IPS-NIHi11 (cell line): ENCODE measurements at regions not wholly inside any gene's neighbourhood (a gene's known extent, or its start where the extent isn't known, plus 50 kb on each side); places are given as distances from the start of the nearest gene placed in this dataset.
A peak's percentile ranks its signal among the peaks of the same experiment; 100 is the strongest.
"Not testable (repeated sequence)": the region's sequence is repeated elsewhere in the genome, so short reads cannot be mapped to it uniquely, and the experiment has no call there.

ENCODE experiments used
- DNase-seq: peaks from one replicate; pipeline ENCODE4 v3.0.0; 2012; ENCODE audit warnings: mixed read lengths, low spot score

DNA sequence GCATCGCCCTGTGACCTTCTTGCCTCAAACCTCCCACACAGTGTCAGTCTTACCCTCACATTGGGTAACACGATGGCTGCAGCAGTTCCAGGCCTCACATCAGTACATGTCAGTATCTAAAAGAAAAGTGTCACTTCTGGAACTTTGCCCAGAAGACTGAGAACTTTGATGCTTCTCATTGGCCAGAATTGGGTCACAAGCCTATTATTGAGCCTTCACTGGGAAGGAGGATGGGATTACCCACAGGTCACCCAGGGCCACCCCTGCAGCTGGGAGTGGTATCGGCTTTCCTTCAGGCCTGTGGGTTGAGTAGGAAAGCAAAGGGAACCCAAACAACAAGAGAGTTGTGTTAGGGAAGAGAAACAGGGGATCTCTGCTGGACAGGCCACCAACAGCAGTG is 111.5 kb downstream of the NPY start:
- DNase-seq = peak; percentile 37

DNA sequence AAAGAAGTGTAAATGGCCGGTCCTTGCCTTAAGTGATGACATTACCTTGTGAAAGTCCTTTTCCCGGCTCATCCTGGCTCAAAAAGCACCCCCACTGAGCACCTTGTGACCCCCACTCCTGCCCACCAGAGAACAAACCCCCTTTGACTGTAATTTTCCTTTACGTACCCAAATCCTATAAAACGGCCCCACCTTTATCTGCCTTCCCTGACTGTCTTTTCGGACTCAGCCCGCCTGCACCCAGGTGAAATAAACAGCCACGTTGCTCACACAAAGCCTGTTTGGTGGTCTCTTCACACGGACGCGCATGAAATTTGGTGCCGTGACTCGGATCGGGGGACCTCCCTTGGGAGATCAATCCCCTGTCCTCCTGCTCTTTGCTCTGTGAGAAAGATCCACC is 112.4 kb downstream of the NPY start:
- DNase-seq = not testable (repeated sequence)

DNA sequence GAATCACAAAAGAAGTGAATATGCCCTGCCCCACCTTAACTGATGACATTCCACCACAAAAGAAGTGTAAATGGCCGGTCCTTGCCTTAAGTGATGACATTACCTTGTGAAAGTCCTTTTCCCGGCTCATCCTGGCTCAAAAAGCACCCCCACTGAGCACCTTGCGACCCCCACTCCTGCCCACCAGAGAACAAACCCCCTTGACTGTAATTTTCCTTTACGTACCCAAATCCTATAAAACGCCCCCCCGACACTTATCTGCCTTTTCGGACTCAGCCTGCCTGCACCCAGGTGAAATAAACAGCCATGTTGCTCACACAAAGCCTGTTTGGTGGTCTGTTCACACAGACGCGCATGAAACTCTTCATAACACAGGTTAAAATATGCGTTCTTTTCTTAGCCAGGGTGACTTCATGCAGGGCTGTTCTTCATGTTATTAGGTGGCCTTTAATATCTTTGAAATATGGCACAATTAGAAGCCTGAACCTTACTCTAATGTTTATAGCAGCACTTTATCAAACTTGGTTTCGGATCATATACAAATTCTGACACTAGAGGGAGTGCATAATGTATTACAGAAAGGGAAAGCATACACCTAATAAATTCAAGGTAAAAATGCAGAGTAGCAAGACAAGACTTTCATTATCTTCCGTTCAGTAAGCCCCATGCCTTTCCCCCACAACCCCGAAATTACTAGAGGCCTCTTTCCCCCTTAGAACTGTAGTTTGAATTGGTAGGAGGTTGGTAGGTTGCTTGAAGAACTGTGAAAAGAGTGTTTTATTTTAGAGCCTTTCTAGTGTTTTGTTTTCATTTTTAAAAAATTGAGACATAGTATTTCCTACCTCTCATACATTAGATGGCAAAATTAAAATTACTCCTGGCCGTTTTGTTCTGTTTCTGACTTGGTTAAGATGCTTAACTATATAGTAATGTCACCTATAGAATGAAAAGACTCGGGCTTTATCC is 117.9 kb downstream of the NPY start:
- no peak for DNase-seq

DNA sequence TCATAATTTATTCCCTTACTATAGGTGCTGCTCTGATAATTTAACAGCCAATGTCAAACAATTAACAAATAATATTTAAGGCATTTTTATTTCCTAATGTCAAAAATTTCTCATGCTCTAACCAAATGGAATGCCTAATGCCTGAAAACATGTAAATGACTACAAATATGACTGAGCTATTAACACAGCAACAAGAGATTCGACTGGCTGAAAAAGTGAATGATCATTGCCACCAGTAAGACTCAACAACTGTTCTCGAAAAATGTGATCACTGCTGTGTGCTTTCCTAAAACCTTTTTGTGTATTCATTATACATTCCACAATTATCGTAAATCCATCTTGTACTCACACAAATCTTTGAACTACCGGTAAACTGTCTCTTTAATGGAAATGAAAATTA is 118.7 kb downstream of the NPY start:
- no peak for DNase-seq

DNA sequence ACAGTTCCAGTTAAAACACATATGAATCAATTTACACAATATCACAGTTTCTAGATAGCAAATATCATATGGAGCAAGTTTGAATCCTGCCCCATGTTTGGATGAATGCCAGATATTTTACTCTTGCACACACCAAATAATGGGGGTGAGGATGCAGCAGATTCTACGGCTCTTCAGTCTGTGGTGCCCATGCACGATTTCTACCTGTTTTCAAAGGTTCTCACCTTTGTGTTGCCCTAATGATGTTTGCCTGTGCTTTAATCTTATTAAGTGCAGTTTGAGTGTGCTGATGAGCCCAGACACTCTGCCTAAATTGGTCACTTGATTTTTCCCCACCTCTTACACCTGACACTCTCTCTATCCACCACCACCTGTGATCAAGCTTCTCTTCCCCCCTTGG is 119.6 kb downstream of the NPY start:
- DNase-seq = no peak

DNA sequence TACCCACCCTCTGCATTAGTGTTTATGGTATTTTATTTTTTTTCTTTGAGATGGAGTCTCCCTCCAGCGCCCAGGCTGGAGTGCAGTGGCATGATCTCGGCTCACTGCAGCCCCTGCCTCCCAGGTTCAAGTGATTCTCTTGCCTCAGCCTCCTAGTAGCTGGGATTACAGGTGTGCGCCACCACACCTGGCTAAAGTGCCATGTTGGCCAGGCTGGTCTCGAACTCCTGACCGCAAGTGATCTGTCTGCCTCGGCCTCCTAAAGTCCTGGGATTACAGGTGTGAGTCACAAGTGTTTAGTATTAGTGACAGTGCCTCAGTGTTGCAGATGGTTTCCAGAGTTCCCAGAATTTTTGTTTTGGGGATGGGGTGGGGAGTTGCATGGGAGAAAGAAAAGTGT is 120.3 kb downstream of the NPY start:
- DNase-seq = no peak

DNA sequence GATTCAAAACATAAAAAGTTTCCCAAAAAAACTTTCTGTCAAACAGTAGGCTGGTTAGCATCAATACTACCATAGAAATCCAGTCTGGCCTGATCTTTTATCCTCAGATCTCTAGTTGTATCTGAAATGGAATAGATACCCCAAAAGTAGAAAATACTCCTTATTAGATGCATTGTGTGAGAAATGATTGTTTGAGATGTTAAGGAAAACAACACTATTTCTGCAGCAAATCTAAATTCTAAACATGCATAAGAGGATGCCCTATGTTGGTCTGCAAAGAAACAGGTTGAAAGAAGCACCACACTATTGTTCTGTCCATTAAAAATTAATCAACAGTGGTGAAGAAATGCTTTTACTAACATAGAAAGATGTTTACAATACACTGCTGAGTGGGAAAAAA is 121.0 kb downstream of the NPY start:
- DNase-seq = no peak

- DNase-seq = no peak
Measured at GRCh38 chr7:24406053-24406788, 122.2 kb downstream of the NPY start.

DNA sequence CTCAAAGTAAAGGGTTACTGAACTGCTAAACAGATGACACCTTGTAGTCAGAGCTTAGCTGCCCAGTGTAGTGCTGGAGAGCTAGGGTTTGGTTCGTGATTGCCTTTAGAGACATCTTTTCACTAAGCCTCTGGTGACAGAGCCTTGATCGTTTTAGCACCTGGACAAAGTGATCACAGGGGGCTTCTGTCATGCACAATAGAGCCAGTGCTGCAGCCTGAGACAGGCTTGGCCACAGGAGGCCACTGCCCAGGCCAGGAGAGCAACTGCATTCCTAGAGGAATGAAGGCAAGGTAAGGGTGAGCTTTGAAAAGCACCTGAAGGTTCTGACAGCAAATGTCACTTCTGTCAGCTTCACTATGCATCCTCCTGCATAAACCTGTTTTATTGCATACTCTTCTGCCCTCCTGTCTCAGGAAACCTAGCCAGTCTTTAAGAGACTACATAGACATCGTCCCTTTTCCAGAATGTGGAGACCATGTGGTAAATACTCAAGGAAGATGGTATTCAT is 122.9 kb downstream of the NPY start:
- DNase-seq = peak; percentile 27

- no peak for DNase-seq
Measured at GRCh38 chr7:24407965-24408364, 124.0 kb downstream of the NPY start.

GRCh38 chr7:24408798-24409430 is 124.9 kb downstream of the NPY start:
- DNase-seq = no peak

DNA sequence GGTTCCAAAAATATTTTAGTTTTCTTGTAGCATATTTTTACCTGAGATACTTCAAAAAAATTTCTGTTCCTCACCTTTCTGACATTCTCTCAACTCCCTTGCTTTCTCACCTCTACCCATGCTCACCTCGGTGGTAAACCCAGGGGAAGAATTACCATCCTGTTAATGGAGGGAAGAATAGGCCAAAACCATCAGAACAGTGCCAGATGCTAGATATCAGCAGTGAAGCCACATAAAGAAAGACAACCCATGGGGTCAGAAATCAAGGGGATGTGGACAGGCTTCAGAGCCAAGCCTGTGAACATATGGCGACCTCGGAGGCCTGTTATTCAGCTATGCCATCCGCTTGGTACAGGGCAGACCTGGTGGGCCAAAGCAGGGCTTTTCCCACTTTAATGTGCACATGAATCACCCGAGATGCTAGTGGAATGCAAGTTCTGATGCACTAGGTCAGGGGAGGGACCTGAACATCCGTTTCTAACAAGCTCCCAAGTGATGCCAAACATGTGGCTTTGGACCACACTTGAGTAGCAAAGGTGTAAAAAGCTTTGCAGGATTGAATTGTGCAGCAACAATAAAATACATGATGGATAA is 125.5 kb downstream of the NPY start:
- DNase-seq = no peak

- DNase-seq = no peak
Measured at GRCh38 chr7:24411226-24411625, 127.2 kb downstream of the NPY start.

GRCh38 chr7:24417526-24418120 is 133.6 kb downstream of the NPY start:
- no peak for DNase-seq

DNA sequence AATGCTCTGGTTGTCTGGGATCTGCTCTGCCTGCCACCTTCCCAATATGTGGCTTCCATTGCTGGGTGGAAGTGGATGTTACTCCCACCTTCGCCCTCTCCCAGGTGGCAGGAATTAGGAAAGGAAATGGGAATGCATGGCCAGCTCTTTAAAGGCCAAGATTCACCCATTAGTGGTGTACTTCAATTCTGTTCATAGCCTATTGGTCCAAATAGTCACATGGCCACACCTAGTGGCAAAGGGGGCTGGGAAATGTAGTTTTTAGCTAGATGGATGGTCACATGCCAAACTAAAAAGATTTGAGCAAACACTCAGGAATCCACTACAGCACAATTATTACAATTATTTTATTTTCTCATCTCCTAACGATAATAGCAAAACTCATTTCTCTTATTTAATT is 135.1 kb downstream of the NPY start:
- DNase-seq = peak; percentile 62

GRCh38 chr7:24419511-24419910 is 135.5 kb downstream of the NPY start:
- DNase-seq = no peak

GRCh38 chr7:24422441-24423010 is 138.5 kb downstream of the NPY start:
- no peak for DNase-seq

DNA sequence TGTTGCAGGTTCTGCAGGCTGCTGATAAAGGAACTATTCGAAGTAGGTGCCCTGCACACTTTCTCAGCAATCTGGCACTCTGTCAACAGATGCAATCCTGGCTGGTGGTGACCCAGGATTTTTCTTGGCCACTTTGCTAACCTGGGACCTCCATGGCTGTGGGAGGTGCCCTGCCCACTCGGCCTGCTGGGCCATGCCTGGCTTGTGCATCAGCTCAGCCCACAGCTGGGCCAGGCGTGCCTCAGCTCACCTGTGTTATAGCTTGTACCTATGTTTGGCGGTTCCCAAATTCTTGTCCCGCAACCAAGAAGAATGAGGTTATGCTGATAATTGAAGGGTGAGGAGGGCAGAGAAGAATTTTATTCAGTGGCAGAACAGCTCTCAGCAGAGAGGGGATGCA is 141.7 kb downstream of the NPY start:
- DNase-seq = no peak

- no peak for DNase-seq
Measured at GRCh38 chr7:24427048-24427447, 143.1 kb downstream of the NPY start.

DNA sequence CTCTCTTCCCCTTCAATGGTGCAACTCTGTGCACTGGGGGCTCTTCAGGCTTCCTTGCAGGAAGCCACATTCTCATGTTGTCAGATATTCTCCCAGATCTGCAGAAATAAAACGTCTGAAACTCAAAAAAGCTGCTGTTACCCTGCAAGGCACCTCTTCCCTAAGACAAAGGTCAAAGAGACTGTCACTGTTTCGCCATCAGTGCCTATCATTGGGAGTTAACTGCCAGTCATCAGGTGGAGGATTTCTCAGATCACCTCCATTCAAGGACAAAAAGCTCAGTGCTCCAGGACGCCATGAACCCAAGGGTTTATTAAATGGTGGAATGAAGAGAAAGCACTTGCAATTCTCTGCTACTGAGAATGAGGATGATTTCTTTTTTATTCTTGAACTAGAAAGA is 144.6 kb upstream of the PALS2 start:
- DNase-seq = no peak

- DNase-seq = no peak
Measured at GRCh38 chr7:24432677-24433076, 140.6 kb upstream of the PALS2 start.
